Activated CD8-positive, alpha-beta memory T cell treated with anti-CD3 and anti-CD28 coated beads, Interleukin-2, amount 50 U/mL, for 1 hour (primary cell): ENCODE measurements at regions not wholly inside any gene's neighbourhood (a gene's known extent, or its start where the extent isn't known, plus 50 kb on each side); places are given as distances from the start of the nearest gene placed in this dataset.

Experiments used
- DNase-seq: peaks from one replicate; pipeline ENCODE4 v3.0.0-alpha.2; 2020; ENCODE audit errors: extremely low read depth

GRCh38 chr12:107402041-107403022 lies 283.3 kb upstream of the PWP1 start:
- peak; percentile 35 for DNase-seq

- no peak for DNase-seq
Measured at GRCh38 chr12:107404981-107405380, 280.6 kb upstream of the PWP1 start.

- DNase-seq = no peak
Measured at GRCh38 chr12:107405436-107405835, 280.2 kb upstream of the PWP1 start.

GRCh38 chr12:107406932-107407331 lies 278.7 kb upstream of the PWP1 start:
- no peak for DNase-seq

GRCh38 chr12:107411792-107412535 lies 273.6 kb upstream of the PWP1 start:
- no peak for DNase-seq

GRCh38 chr12:107415071-107415470 lies 270.5 kb upstream of the PWP1 start:
- DNase-seq = no peak

GRCh38 chr12:107415834-107416233 lies 269.8 kb upstream of the PWP1 start:
- no peak for DNase-seq

- no peak for DNase-seq
Measured at GRCh38 chr12:107417004-107417403, 268.6 kb upstream of the PWP1 start.

- no peak for DNase-seq
Measured at GRCh38 chr12:107418981-107419380, 266.6 kb upstream of the PWP1 start.

GRCh38 chr12:107423531-107423930 lies 262.1 kb upstream of the PWP1 start:
- DNase-seq = no peak

- DNase-seq = no peak
Measured at GRCh38 chr12:107429006-107429705, 256.4 kb upstream of the PWP1 start.

- no peak for DNase-seq
Measured at GRCh38 chr12:107431942-107432341, 253.7 kb upstream of the PWP1 start.

GRCh38 chr12:107435072-107435471 lies 250.5 kb upstream of the PWP1 start:
- no peak for DNase-seq

GRCh38 chr12:107435520-107435919 lies 250.1 kb upstream of the PWP1 start:
- DNase-seq = no peak

GRCh38 chr12:107436376-107436775 lies 249.2 kb upstream of the PWP1 start:
- DNase-seq = no peak

GRCh38 chr12:107436836-107437235 lies 248.8 kb upstream of the PWP1 start:
- no peak for DNase-seq

- DNase-seq = no peak
Measured at GRCh38 chr12:107437954-107438353, 247.6 kb upstream of the PWP1 start.

- DNase-seq = no peak
Measured at GRCh38 chr12:107439026-107439738, 246.4 kb upstream of the PWP1 start.

GRCh38 chr12:107440606-107441005 lies 245.0 kb upstream of the PWP1 start:
- DNase-seq = no peak

- DNase-seq = no peak
Measured at GRCh38 chr12:107441665-107442300, 243.8 kb upstream of the PWP1 start.
